ENCODE measurements at regions not wholly inside any gene's neighbourhood (a gene's known extent, or its start where the extent isn't known, plus 50 kb on each side); places are given as distances from the start of the nearest gene placed in this dataset.
"Not testable (repeated sequence)": the region's sequence is repeated elsewhere in the genome, so short reads cannot be mapped to it uniquely, and the experiment has no call there.

DNA sequence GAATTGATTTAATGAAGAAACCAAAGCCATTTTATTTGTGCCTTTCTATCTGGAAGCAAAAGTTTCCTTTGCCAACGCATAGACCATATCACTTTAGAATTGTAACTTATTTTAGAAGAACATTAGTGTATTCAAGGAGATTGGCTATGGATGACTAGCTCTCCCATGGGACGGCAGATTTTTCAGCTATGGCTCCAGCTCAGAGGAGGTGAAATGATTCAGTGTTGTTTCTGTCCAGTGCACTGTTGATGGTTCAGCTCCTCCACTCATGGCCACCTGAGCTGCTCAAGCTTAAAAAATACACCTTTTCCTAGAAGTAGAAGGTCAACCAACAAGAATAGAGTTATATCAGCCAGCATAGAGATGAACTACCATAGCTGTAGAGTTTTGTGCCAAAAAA lies 1597.5 kb upstream of the PIK3C3 start:
- DNase-seq (ENCODE audit: low read depth) = no peak

DNA sequence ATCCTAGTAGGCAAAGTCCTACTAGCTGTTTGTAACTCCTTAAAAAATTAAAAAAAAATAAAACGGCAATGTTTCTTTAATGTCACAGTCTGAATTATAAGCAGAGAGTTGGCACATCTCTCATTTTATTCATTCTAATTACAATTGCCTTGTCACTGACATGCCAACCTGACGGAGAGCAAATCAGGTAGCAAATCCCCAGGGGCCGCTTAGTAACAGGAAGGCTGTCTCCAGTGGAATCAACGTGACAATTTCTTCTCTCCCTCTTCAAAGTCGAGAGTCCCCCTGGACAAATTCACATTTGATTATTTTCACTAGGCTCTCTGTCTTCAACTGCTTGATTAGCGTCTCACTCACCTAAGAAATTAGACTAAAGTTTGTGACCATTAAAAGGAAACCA lies 1598.9 kb upstream of the PIK3C3 start:
- DNase-seq (ENCODE audit: low read depth) = no peak

- no peak for DNase-seq (ENCODE audit: low read depth)
Observed at GRCh38 chr18:40355726-40356125, 1599.3 kb upstream of the PIK3C3 start.

DNA sequence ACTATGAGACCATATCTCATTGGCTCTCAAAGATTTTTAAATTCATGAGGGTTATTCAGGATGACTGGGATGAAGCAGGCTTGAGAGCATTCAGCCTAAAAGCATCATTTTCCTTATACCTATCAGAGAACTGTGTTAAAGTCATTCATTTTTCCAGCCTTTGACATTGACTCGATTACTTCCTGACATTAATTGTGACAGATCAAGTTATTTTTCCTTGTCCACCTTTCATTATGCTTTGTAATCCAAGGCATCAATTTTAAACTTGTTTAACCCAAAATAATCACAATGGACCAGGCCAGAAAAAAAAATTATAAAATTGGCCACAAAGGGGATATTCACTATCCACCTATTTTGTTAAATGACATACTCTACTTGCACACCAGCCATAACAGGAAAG lies 1606.8 kb upstream of the PIK3C3 start:
- no peak for DNase-seq (ENCODE audit: low read depth)

DNA sequence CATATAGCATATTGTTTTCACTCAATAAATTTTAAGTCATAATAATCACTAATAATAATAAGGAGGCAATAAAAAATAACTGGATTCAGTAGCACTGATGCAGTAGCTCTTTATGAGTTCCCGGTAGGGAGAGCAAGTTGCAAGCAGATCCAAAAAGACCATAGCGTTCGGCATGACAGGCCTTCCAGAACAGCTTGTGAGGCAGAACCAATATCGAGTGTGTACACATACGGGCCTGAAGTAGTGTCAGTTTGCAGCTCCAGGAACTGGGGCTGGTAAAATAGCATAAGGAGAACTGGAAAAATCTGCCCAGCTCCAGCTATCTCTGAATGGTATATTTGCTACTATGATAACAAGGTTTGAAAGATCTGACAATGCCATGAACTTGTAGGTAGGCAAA lies 1607.8 kb upstream of the PIK3C3 start:
- no peak for DNase-seq (ENCODE audit: low read depth)

DNA sequence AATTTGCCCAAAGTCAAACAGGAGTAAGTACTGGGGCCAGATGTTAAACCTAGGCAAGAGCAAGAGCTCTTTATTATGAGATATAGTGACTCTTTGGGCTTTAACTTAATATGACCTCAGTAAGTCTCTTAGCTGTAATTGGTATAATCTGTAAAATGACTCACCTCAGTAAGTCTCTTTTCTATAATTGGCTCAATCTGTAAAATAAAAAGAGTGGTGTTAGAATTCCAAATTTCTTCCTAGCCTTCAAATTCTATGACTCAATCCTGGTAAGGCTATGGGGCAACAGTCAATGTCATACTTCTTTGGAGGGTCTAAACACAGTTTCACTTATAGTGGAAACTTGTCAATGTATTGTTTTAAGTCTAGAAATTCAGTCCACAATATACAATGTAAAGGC lies 1608.9 kb upstream of the PIK3C3 start:
- DNase-seq (ENCODE audit: low read depth) = no peak

- DNase-seq (ENCODE audit: low read depth) = no peak
Observed at GRCh38 chr18:40341701-40342100, 1613.3 kb upstream of the PIK3C3 start.

DNA sequence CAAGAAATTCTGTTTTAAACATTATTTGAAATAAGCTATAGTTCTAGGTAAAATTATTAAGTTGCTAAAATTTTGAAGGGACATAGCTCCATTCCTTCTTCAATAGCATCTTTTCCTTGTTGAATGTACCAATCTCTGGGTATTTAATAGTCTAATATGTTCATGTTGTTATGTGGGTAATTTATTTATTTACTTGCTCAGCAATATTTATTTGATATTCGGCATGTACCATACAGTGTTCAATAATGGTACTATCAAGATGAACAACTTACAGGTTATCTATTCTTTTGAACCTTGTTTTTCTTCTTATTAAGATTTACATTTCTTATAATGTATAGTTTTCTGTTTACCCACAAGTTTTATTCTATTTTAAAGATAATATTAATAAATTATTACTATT lies 1616.8 kb upstream of the PIK3C3 start:
- DNase-seq (ENCODE audit: low read depth) = no peak

DNA sequence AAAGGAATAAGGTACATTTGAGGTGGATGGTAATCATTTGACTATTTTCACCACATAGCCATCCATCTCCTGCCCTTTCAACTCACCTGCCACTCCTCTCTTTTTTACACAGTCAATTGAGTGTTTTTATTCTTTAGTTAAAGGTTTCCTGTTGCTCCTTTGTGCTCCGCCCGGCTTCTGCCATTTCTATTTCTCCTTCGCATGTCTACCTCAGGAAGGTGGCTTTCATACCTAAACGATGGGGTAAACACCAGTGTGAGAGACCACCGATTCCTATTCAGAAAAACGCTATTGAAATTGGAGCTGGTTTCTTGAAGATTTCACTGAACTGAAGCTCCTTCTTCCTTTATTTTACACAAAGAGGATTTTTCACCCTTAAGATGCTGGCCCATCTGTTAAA lies 1628.0 kb upstream of the PIK3C3 start:
- DNase-seq (ENCODE audit: low read depth) = no peak

GRCh38 chr18:40325988-40326387 lies 1629.0 kb upstream of the PIK3C3 start:
- no peak for DNase-seq (ENCODE audit: low read depth)

DNA sequence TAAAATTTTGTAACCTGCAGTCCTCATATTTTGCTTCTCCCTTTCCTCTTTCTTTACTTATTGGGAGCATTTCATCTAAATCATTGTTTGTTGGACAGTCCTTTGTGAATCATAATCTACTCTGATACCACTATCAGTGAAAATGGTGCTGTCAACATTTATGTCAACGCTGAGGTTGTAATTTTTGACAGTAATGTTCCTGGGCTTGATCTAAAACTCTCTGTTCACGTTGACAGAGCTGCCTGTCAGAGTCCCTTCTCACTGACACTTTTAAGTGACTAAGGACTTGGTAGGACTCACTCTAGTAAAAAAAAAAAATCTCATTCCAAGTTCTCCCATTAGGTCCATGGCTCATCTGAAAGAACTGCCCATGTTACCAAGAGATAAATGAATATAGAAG lies 1640.8 kb upstream of the PIK3C3 start:
- DNase-seq (ENCODE audit: low read depth) = no peak

DNA sequence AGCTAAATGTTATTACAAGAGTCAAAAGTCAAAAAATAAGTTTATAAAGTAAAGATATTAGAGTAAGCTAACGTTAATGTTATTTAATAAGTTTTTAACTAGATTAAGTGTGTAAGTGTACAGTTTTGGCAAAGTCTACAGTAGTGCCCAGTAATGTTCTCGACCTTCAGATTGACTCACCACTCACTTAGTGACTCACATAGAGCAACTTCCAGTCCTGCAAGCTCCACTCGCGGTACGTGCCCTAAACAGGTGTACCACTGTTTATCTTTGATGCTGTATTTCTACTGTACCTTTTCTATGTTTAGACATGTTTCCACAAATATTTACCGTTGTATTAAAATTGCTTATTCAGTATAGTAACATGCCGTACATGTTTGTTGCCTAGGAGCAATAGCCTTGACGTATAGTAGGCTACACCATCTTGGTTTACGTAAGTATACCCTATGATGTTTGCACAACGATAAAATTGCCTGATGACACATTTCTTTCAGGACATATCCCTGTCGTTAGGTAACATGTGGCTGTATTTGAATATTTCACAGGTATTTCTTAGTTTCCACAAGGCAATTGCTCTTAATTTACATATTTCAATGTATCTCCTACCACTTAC lies 1641.9 kb upstream of the PIK3C3 start:
- no peak for DNase-seq (ENCODE audit: low read depth)

DNA sequence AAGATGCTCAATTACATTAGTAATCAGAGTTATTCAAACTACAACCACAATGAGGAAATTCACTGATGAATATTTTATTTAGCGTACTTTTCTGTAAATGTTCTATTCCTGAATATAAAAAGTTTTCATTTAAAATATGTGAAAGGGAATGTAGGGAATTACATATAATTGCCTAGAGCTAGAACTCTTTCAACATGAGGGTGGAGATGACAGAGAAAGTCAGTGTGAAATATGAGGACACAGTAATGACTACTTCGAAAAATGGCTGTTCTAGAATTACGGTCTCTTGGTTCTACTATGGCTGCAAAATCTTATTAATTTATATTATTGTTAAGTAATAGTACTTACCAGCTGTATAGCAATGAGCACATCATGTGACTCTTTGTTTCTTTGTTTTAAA lies 1647.4 kb upstream of the PIK3C3 start:
- DNase-seq (ENCODE audit: low read depth) = no peak

DNA sequence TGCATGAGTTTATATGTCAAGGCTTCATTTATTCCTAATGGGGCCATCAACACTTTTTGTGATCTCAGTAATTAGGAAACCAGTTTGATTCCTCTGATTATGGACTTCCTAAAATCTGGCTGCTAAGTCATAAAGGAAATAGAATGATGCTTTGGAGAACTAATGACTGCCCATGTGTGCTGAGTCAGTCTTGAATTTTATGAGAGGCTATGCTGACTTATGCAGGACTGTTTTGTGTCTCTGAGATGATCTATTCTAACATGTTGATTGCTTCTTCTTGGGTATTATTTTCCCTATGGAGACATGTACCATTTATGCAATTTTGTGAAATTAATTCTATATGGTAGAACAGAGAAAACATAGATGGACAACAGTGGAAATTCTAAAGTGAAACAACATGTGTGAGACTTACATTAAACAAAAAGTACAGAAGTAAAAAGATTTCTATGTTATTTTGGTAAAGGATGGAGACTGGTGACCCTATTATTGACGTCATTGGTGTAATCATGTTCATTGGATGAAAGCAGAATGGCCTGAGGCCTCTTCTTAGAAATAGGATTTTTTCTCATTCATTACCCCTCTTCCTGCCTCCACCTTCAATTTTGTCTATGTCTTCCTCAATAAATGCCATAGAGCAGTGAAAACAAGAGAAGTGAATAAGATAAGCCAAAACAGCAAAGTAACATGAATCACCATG lies 1658.2 kb upstream of the PIK3C3 start:
- no peak for DNase-seq (ENCODE audit: low read depth)

- no peak for DNase-seq (ENCODE audit: low read depth)
Observed at GRCh38 chr18:40292985-40293710, 1661.9 kb upstream of the PIK3C3 start.

DNA sequence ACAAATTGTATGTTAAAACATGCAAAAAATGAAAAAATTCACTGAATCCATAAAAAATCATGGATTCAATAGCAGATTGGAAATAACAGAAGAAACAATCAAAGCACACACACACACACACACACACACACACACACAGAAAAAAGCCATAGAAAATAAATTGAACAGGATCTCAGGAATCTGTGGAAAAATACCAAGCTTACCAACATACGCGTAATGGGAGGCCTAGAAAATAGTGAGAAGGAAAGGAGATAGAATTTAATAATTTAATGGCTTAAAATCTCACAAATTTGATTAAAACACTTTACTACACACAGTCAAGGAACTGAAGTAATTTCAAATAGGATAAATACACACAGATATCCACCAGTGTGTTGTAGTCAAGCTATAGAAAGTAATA lies 1671.5 kb upstream of the PIK3C3 start:
- DNase-seq (ENCODE audit: low read depth) = no peak

GRCh38 chr18:40281356-40281755 lies 1673.7 kb upstream of the PIK3C3 start:
- DNase-seq (ENCODE audit: low read depth) = not testable (repeated sequence)

DNA sequence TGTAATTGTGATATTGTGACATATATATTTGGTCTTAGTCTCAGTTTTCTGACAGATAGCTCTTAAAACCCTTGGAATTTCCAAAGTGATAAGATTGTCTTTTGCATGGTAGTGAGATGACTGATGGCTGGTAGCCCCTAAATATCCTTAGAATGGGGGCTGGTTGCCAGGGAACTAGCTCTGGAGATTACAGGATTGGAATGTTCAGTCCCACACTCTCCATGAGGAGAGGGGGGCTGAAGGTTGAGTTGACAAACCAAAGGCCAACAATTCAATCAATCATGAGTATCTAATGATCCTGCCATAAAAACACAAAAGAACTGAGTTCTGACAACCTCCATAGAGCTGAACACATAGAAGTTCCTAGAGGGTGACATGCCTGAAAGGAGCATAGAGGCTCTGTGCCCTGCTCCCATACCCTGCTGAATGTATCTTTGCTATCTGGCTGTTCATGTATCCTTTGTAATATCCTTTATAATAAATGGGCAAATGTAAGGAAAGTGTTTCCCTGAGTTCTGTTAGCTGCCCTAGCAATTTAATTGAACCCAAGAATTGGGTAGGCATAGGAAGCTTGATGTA lies 1680.3 kb upstream of the PIK3C3 start:
- DNase-seq (ENCODE audit: low read depth) = no peak

GRCh38 chr18:40272630-40273231 lies 1682.3 kb upstream of the PIK3C3 start:
- no peak for DNase-seq (ENCODE audit: low read depth)

DNA sequence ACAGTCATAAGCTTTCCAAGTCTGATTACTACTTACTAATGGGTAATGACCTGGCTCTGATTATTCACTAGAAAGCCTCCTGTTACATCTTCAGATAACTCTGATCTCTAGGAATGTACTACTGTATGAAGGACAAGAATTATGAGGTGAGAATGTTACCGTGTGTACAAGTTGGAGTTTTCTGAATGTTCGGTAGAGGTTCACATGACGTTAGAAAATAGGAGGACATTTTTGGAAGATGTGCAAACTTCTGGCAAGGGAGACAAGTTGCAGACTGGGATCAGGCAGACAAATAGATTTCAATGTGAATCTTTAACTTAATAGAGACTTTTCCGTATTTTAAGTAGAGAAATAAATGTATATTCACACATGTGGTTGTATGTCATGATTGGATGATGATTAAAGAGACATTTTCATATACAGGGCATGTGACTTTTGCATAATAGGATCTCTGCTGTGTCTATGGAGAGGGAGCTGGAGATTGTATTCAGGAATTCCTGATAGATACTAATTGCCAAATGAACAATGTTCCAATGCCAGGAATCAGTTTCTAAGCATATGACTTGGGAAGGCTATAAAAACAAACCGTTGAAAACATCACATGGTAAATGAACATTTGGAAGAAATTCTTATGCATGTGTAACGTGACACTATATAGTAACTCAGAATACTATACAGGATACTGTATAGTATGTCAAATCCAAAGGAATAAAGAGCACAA lies 1695.8 kb upstream of the PIK3C3 start:
- DNase-seq (ENCODE audit: low read depth) = no peak

DNA sequence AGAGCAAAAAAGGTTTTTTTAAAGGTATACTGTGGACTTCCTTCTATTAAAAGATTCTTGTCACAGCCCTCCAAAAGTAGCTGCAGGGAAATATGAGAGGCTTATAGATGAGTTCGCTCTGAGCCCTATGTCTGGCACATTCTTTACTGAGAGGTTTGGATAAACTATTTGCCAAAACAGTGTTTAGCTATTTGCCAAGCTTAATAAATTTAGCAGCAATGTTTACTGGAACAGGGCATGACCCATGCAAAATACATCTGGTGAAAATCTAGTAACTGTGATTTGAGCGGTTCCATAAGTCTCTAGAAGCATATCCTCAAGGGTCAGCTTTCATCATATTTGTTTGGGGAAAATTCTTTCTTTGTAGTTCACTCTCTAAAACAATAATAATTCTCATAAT lies 1696.7 kb upstream of the PIK3C3 start:
- DNase-seq (ENCODE audit: low read depth) = no peak

DNA sequence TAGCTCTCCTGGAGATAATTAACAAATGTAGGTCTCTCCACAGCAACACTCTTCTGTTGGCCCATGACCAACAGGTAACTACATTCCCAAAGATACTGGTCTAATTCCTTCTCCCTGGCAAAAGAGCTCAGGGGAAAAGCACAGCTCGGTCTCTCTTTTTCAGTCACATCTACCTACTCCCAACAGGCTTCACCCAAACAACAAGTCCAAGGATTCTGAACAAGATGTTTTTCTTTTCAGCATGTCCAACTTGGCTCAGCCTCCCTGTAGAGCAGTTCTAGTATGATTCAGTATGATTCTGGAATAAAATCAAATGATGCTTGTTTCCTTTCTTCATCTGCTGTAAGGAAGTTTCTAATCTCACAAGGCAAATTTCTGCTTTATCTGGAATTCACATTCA lies 1704.8 kb upstream of the PIK3C3 start:
- DNase-seq (ENCODE audit: low read depth) = no peak

Data from T-helper 22 cell (primary cell).